ENCODE measurements at regions not wholly inside any gene's neighbourhood (a gene's known extent, or its start where the extent isn't known, plus 50 kb on each side); places are given as distances from the start of the nearest gene placed in this dataset.

GRCh38 chr21:31408301-31409088, 64.4 kb upstream of the TIAM1 start:
- TF ChIP-seq FOXM1 (IDR thresholded peaks at IDR 0.05; ENCODE audit: borderline replicate concordance): no peak
- TF ChIP-seq ELF4 (IDR thresholded peaks at IDR 0.05): no peak
- TF ChIP-seq SUZ12 (IDR thresholded peaks at IDR 0.05): no peak
- TF ChIP-seq TARDBP (IDR thresholded peaks at IDR 0.05): no peak
- no peak for TF ChIP-seq SP1 (IDR thresholded peaks at IDR 0.05)
- no peak for TF ChIP-seq ZNF384 (IDR thresholded peaks at IDR 0.05)
- TF ChIP-seq L3MBTL2 (conservative IDR thresholded peaks at IDR 0.05): no peak
- no peak for TF ChIP-seq BHLHE40 (IDR thresholded peaks at IDR 0.05; ENCODE audit: borderline replicate concordance)
- TF ChIP-seq LEF1 (IDR thresholded peaks at IDR 0.05; ENCODE audit: borderline replicate concordance): no peak
- TF ChIP-seq CTBP1 (IDR thresholded peaks at IDR 0.05; ENCODE audit: borderline replicate concordance): no peak
- no peak for TF ChIP-seq HDGF (IDR thresholded peaks at IDR 0.05; ENCODE audit: borderline replicate concordance)
- TF ChIP-seq FOXA1 (IDR thresholded peaks at IDR 0.05): no peak
- no peak for TF ChIP-seq ARNT (IDR thresholded peaks at IDR 0.05)
- TF ChIP-seq FOXK2 (IDR thresholded peaks at IDR 0.05): no peak

Measured in HEK293T (cell line).